Glomerular visceral epithelial cell (primary cell): ENCODE measurements at regions not wholly inside any gene's neighbourhood (a gene's known extent, or its start where the extent isn't known, plus 50 kb on each side); places are given as distances from the start of the nearest gene placed in this dataset.

Source experiments
- DNase-seq: peaks from one replicate; pipeline ENCODE4 v3.0.0-alpha.2; 2016; ENCODE audit errors: extremely low spot score

- DNase-seq = no peak
Observed at GRCh38 chr3:180284331-180285110, 247.8 kb upstream of the PEX5L start.

- no peak for DNase-seq
Observed at GRCh38 chr3:180287703-180288102, 251.0 kb upstream of the PEX5L start.

DNA sequence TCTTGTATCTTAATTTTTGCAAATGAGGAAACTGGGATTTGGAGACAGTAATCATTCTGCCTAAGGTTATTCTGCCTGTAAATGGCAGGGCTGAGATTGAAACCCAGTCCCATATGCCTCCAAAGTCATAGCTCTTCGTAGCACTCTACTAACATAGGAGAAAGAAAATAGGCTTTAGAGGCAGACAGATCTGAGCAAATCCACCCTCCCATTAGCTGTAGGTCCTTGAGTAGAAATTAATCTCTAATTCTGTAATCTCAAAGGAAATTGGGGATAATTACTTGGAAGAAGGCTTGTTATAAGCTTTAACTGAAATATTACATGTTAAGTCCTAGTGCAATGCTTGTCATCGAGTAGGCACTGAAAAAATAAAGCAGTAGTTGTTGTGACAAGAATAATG lies 252.1 kb upstream of the PEX5L start:
- DNase-seq = no peak

DNA sequence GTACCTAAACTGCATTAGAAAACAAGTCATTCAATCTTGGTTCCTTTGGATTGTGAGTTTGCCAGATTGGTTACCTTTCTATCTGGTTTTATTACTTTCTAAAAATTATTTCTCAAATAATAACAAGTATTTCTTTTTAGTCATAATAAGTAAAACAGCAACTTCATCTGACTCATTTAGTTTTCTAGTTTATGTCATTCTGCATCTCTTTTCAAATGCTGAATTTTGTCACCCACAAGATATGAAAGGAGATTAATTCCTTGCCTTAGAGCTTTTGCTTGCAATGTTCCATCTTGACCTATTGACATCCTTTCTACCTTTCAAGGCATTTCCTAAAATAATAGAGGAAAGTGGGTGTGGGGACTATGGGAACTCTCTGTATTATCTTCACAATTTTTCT lies 253.6 kb upstream of the PEX5L start:
- no peak for DNase-seq

- DNase-seq = no peak
Observed at GRCh38 chr3:180294282-180295027, 257.7 kb upstream of the PEX5L start.

DNA sequence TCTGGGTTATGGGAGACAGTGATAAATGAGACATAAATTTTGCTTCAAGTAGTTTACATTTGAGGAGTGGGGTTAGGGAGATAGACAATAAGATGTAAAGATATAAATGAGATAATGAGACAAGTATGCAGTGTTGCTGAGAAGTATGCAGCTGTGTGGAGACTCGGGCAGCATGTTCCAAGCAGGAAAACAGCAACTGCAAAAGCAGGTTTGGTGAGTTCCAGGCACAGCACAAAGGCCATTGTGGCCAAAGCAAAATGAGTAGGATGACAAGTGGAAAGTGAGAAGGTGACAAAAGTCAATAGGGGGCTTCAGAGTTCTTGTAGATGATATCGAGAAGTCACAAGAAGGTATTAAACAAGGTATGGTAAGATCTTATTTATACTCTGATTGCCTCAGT lies 259.1 kb upstream of the PEX5L start:
- DNase-seq = no peak

GRCh38 chr3:180296971-180297370 lies 260.2 kb upstream of the PEX5L start:
- DNase-seq = no peak

DNA sequence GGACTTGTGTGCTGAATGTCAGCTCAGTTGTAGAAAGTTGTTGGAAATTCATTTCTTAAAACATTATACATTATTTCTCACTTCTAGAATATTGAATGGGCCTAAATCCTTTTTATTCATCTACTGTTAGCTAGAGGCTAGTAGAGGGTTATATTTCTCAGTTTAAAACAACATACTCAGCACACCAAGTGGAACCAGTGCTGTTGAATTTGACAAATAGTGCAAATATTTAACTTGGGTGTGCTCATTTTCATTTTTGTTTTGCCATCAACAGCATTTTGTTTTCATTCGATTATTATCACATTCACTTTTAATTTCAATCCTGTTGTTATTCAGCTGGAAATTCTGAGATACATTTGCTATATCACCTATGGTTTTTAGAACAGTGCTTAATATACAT lies 269.4 kb upstream of the PEX5L start:
- no peak for DNase-seq

GRCh38 chr3:180306691-180307090 lies 270.0 kb upstream of the PEX5L start:
- peak; percentile 1 for DNase-seq

DNA sequence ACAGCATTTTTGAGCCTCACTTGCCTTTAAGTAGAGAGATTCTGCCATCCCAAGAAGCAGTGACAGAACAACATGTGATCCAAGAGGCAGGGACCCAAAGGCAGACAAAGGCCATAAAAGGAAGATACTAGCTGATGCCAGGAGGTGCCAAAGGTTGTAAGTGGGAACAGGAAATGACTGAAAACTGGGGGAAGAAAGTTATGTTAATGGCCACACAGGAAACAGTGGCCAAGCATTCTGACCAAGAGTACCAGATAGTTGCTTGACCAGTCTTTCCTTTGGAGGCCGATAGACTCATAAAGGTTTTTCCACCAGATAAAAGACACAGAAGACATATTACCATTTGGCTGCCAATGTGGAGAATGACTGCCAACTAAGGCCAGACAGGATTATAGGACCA lies 274.5 kb upstream of the PEX5L start:
- no peak for DNase-seq

GRCh38 chr3:180316321-180316720 lies 279.6 kb upstream of the PEX5L start:
- no peak for DNase-seq

DNA sequence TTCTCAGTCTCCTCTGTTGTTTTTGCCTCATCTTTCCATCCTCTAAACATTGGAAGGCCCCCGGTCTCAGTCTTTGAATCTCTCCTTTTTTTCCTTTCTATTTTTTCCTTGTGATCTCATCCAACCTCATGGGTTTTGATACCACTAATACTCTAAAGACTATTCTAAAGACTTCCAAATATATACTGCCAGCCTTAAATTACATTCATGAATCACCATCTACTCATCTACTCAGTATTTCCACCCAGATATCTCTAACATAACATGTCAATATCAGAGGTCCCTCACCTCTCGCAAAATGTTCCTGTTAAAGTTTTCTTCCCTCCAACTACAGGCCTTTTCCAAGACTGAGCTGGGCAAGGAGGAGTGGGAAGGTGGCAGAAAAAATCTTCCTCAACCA lies 282.5 kb upstream of the TTC14 start:
- no peak for DNase-seq

- no peak for DNase-seq
Observed at GRCh38 chr3:180320631-180321030, 281.3 kb upstream of the TTC14 start.

DNA sequence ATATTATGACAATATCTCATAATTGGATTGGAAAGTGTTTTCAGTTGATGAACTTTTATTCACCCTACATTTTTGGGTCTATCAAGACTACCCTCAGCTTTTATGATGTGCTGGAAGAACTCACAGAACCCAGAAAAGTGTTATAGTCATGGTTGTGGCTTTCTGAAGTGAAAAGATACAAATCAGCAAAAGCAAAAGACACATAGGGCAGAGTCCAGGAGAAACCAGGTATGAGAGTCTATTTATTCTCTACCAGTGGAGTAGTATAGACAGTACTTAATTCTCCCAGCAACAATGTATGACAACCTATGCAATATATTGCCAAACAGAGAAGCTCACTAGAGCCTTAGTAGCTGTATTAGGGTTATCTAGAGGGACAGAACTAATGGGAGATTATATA lies 280.4 kb upstream of the TTC14 start:
- DNase-seq = no peak

- DNase-seq = no peak
Observed at GRCh38 chr3:180322829-180323228, 279.1 kb upstream of the TTC14 start.

DNA sequence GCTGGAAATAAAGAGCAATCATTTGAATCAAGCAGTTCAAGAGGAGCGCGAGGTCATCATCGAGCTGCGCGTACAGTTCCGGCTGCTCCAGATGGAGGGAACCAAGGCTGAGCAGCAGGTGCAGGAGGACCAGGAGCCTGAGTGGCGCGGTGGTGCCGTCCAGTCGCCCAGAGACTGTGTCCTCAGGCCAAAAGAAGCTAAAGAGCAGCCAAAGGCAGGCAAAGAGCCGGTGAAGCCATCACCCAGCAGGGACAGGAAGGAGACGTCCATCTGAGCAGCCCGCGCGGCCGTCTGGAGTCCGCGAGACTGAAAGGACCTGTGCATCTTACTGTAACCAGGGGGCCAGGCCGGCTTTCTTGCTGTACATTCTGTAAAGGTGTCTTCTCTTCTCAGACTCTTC lies 277.2 kb upstream of the TTC14 start:
- DNase-seq = no peak

DNA sequence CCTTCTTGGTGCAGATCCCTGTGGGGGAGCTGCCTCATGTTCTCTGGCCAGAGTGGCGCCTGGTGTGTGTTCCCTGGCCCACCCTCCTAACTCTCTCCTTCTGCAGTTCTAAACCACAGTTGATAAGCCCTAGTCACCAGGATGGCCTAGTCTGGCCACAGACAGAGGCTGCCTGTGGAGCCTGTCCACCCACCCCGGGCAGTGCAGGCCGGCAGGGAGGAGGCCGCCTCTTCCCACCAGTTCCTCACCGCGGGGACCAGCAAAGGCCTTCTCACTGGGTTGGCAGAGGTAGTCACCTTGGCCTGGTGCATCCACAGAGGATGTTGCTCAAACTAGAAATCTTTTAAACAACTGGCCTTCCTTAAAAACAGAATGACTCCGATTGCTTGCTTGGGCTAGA lies 276.4 kb upstream of the TTC14 start:
- no peak for DNase-seq

DNA sequence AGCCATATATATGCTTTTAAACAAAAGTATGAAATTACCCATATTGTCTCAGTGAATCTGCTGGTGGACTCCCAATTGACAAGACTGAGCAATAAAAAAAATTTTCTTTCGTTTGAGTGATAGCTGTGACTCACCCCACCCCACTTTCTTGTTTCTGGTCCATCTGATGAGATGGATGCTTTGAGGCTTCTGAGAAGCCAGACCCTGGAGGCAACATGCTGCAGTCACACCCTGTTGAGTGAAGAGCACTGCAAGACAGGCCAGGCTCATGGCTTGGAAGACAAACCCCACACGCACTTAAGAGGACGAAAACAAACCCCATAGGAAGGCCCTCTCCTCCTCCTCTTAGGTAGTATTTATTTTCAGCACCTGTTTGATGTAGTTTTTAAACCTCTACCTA lies 276.0 kb upstream of the TTC14 start:
- DNase-seq = no peak

- no peak for DNase-seq
Observed at GRCh38 chr3:180329187-180329586, 272.8 kb upstream of the TTC14 start.

DNA sequence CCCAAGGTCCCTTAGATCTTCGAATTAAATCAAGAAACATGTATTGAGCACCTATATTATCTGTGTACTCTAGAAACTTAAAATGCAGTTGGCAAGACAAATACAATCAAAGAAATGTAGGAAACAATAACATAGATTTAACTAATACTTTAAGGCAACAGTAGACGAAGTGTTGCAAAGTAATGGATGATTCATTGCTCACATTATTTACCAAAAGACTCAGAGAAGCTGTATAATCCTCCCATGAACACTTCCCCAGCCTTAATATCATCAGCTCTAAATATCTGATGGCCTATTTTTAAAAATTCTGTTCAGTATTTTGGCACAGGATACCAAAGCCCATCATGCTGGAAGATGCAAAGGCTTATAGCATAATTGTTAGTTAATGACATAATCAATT lies 272.1 kb upstream of the TTC14 start:
- no peak for DNase-seq

GRCh38 chr3:180330440-180330839 lies 271.5 kb upstream of the TTC14 start:
- no peak for DNase-seq

- DNase-seq = no peak
Observed at GRCh38 chr3:180332608-180333007, 269.4 kb upstream of the TTC14 start.

DNA sequence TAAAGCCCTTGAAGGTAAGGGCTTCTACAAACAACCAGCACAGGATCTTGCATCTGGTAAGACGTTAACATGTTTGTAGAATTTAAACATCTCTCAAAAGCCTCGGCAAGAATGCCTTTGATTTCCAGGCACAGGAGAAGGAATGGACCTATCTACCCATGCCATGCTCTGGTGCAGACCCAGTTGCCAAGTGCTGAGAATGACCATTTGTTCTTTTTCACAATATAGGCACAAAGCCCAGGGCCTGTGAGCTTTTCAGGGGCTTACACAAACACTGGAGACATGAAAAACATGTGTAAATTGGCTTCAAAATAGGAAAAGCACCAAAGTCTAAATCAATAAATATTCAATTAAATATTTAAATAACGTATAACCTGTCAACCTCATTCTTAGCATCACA lies 266.9 kb upstream of the TTC14 start:
- no peak for DNase-seq

DNA sequence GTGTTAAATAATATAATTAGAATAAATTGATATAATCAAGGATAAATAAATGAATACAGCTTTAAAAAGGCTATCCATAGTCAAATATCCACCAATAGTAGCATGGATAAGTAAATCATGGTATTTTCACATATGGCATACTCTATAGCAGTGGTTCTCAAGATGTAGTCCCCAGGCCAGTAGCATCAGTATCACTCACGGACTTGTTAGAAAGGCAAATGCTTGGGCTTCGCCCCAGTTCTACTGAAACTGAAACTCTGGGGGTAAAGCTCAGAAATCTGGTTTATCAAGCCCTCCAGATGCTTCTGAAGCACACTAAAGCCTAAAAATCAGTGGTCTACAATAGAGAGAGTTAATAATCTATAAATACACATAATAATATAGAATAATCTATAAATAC lies 261.6 kb upstream of the TTC14 start:
- DNase-seq = no peak
